GM18870 (cell line): ENCODE measurements at regions not wholly inside any gene's neighbourhood (a gene's known extent, or its start where the extent isn't known, plus 50 kb on each side); places are given as distances from the start of the nearest gene placed in this dataset.

ENCODE experiments used
- ATAC-seq: cut with Tn5 transposase; IDR thresholded peaks from one replicate; pipeline ENCODE4 v1.9.1; 2021; ENCODE audit warnings: moderate library complexity; ENCODE audit not compliant: unreplicated experiment

DNA sequence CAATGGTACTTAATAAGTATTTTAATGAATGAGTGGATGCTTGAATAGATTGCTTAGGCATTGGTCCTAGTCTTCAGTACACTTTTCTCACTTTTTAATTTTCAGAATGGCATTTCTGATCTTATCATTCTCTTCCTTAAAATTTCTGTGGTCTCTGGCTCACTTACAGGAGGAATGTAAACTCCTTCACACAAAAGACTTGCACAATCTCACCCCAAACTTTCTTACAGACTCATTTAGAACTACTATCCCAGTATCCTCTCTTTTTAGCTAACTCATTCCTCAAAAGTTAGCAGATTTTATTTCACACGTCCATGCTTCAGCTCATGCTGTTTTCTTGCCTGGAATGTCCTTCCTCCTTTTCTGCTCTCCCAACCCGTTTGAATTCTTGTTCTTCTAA lies 350.1 kb downstream of the GRXCR1 start:
- no peak for ATAC-seq

DNA sequence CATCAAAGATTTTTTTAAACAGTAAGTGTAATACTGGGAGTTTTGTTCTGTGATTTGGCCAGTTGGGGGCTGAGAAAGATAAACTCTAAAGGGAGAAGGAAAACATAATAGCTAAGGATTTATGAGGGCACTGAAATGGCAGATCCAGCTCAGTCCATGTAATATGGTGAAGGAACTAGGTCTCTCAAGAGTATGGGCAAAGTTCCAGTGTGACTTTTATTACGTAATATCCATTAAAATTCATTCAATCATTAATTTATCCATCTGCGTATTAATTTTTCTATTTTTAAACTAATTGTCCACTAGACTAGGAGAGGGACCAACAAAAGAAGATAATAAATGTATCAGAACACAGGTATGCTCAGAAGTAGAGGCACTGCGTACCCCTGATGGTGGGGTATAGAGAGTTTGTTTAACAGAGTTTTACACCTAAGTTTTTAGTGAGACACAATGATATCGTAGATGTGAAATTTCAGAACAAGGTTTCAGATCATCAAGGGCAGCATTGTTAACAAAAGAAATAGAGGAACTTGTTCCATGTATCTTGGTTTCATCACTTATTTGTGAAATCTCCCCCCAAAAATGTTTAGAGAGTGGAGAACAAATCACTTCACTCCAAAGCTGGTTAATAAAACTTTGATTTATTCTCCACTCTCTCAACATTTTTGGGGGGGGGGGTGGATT lies 351.1 kb downstream of the GRXCR1 start:
- no peak for ATAC-seq

DNA sequence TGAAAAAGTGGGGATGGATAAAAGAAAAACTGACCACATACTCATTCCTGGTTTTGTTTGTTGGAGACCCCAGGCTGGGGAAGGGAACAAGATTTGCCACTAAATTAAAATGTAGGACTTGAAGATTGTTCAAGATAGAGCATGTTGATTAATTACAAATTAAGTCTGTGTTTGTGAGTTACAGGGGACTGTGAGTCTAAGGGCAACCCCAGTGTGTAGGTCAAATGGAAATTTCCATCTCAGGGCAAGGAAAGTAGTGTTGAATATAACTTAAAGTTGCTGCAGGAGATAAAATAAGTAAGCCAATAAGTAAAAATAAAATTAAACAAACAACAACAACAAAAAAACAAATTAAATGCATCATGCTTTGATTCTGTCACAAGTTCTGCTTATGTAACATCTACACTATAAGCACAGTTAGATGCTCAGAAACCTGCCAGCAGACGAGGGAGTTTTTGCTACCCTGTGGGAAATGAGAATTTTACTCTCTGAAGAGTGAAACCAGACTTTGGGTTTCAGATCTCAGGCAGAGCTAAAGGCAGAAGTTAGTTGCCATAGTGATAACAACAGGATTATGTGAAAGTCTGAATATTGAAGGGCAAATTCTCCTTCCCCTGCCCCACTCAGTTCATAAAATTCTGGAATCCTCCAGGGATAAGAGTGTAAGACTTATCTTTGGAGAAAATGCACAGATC lies 352.3 kb downstream of the GRXCR1 start:
- ATAC-seq = peak; percentile 99

DNA sequence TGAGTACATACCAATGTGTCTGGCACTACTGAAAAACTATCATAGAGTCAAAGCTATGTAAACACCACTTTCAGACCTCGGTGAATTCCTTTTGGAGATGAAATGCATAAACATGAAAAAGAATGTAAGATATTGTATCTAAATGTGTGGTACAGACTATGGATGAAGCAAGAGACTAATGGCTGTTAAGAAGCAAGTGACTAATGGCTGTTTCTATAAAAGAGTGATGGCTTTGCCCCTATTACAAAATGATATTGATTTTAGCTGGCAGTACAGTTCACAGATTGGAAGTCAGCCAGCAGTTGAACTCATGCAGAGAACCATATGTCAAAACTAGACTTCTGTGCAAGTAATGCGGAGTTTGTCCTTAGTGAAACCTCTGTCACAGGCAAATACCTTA lies 359.3 kb downstream of the GRXCR1 start:
- no peak for ATAC-seq

- no peak for ATAC-seq
Observed at GRCh38 chr4:43253541-43253940, 361.0 kb downstream of the GRXCR1 start.

- no peak for ATAC-seq
Observed at GRCh38 chr4:43264730-43265129, 372.2 kb downstream of the GRXCR1 start.

GRCh38 chr4:43271946-43272345 lies 379.4 kb downstream of the GRXCR1 start:
- no peak for ATAC-seq

GRCh38 chr4:43274376-43274775 lies 381.9 kb downstream of the GRXCR1 start:
- no peak for ATAC-seq

DNA sequence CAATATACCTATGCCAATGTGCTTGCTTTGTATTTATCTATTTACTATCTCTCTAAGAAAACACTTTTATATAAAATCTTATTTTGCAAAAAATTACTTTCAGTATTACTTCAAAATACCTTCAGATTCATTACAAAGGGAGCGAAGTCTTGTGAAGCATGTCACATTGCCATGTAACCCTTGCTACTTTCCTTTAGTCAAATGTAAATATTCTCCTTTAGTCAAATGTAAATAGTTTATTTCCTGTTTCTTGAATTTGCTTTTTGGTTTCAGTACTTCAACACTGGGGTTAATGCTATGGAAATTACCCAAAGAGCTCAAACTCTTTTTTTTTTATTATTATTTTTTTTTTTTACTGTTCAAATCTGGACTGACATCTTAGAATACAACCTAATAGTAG lies 383.3 kb downstream of the GRXCR1 start:
- no peak for ATAC-seq

DNA sequence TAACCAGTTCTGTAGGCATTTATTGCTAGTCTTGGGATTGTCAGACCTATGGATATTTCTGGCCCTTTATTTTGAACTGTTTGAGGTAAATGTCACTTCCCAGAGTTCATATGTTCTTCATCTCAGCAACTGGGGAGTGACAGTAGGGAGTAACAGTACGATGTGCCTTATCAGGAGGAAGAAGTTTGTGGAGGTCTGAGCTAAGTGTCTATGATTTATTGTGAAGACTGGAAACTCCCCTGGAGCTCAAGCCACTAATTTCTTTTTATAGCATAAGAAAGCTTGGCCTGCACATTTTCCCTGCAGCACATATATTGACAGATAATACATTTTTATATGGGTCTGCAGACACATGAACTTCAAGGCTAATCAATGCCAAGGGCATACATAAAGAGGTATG lies 383.8 kb downstream of the GRXCR1 start:
- no peak for ATAC-seq

DNA sequence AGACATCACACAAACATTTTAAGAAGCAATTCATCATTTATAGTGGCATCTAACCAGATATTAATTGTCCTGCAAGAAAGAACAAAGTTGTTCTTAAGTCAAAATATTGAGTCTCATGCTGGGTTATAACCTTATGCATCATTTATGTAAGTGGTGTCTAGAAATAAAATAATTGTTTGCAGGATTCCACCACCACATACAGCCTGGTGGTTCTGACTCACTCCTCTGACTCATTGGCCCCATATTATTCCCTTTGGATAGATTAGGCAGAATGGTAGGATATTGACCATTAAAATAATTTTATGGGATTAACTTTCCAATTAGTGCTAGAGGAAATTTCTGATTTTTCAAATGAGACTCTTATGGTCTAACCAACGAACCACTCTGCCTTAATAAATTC lies 384.5 kb downstream of the GRXCR1 start:
- no peak for ATAC-seq

DNA sequence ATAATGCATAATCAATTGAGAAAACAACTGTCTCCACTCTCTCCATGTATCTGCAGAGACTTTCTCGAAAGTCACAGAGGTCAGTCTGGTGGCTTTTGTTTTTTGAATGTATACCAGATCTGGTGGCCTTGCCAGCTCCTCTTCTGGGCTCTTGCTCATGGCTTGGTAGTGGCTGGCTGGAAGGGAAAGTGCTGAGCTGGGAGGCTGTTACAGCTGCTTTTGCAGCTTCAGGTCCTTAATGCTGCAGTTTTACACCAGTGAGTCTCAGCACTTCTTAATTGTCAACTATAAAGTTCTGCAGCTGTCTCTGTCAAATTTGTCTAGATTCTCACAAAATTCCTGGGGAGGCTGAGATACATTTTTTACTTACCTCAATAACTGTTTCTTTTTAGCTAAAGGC lies 390.0 kb downstream of the GRXCR1 start:
- ATAC-seq = no peak

GRCh38 chr4:43286137-43286536 lies 393.6 kb downstream of the GRXCR1 start:
- no peak for ATAC-seq

DNA sequence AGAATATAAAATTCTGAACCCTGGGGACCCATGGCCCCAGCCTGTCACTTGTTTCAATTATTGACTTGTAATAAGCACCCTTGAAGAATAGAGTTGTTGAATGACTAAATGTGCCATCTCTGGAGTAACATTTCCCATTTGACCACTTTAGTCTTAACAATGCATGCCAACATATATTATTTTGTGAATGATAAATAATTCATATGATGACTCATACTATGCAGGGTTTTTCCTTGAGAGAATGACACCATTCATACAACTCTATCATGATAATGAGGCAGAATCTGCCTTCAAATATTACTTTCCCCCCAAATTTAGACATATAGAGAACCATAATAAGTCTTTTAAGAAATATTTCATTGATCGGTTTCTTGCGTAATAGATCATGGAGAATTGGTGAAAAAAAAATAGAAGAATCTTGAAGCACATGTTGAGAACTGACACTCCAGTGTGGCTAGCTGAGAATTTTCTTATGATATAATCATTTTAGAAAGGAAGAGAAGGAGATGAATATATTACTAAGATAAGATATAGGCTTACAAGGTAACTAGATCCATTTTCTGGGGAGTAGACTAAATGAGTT lies 404.5 kb downstream of the GRXCR1 start:
- ATAC-seq = no peak

- ATAC-seq = no peak
Observed at GRCh38 chr4:43316813-43317212, 424.3 kb downstream of the GRXCR1 start.

- ATAC-seq = no peak
Observed at GRCh38 chr4:43325220-43325967, 432.9 kb downstream of the GRXCR1 start.

DNA sequence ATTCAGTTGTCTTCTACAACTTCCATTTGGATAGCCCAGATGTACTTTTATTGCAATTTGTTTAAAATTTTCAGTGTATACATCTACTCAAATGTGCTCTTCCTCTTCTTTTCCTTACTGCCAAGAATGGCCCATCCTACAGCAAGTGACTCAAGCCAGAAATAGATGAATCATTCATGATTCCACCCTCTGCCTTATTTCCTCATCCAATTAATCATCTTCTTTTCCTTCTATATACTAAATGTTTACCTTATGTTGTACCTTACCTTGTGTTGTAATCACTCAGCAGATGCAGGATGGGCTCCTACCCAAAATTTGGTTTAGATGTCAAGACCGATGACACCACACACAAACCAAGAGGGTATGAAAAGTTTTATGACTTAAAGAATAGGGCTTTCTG lies 437.8 kb downstream of the GRXCR1 start:
- no peak for ATAC-seq

DNA sequence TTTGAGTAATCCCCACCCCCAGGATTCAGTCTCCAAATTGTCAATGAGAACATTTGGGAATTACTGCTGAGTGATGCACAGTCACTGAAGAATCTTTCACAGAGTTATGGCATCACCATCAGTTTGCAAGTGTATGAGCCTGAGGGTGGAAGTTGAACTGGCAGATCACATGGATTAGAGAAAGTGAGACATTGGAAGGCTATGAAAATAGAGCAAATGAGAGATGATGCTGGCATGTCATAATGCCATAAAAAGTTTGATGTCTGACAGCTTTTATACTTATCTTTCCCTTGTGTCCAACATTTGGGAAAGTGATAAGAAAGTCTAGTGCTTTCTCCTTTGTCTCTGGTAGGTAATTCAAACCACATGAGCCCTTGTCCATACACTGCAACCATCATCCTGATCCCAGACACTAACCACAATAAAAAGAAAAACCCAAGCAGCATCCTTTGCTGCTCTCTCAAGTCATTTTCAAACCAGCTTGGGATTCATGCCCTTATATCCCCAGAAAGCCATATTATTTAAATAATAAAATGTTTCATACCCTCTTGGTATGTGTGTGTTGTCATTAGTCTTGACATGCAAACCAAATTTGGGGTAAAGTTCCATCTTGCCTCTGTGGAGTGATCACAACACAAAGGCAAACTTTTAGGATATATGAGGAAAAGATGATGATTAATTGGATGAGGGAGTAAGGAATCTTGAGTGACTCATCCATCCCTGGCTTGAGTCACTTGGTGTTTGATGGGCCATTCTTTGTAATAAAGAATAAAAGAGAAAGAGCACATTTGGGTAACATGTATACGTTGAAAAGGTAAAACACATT lies 438.9 kb downstream of the GRXCR1 start:
- no peak for ATAC-seq

DNA sequence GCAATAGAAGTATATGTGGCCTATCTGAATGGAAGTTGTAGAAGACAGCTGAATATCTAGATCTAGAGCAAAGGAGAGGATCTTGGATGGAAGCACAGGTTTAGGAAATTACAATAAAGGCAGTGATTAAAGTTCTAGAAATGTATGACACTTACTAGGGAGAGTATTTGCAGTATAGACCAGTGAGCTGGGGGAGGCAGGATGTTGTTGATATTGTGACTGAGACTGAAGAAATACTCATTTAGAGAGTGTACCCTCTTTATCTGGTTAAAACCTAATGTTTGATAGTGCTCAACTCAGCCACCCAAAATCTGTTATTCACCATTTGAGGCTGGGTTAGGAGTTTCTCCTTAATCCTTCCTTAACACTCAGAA lies 439.5 kb downstream of the GRXCR1 start:
- no peak for ATAC-seq

- no peak for ATAC-seq
Observed at GRCh38 chr4:43337707-43338106, 445.2 kb downstream of the GRXCR1 start.

- ATAC-seq = no peak
Observed at GRCh38 chr4:43339435-43339834, 446.9 kb downstream of the GRXCR1 start.
